Endothelial cell of umbilical vein (primary cell): ENCODE measurements at regions not wholly inside any gene's neighbourhood (a gene's known extent, or its start where the extent isn't known, plus 50 kb on each side); places are given as distances from the start of the nearest gene placed in this dataset.

ENCODE experiments used
- BruUV-seq: library from RNA; stranded (reverse); fragments of 400-500 nt; replicated peaks from 2 replicates; lab custom pipeline; 2021; lab: Mats Ljungman, UMichigan
- CTCF ChIA-PET: fragments of 300-600, 350-600 bp; sonication (Branson Sonifier 250); formaldehyde crosslinking; loops from one replicate; lab custom pipeline; 2021; ENCODE audit warnings: antibody characterized with exemption, inconsistent platforms; lab: Charles Lee
- POLR2A ChIA-PET: fragments of 300-600, 350-600 bp; sonication (Branson Sonifier 250); formaldehyde crosslinking; loops from one replicate; lab custom pipeline; 2021; ENCODE audit warnings: antibody characterized with exemption, inconsistent platforms; lab: Charles Lee
- DNase-seq: peaks from one replicate; pipeline ENCODE4 v3.0.0-alpha.2; 2011; ENCODE audit warnings: low read depth, low spot score
- FAIRE-seq: peaks from 2 replicates; lab custom pipeline; 2011; peaks lifted over from hg19 to GRCh38; lab: Jason Lieb, UNC
- H2AFZ ChIP-seq: 2 replicates; pipeline ENCODE4 v1.6.0; 2012; ENCODE audit warnings: low read depth, low read length, control low read depth, inconsistent platforms
- H3K27ac ChIP-seq: 2 replicates; pipeline ENCODE4 v1.5.1; 2011; ENCODE audit warnings: low read depth, mild to moderate bottlenecking, control low read depth, low read length, moderate library complexity; ENCODE audit not compliant: insufficient read depth
- H3K27me3 ChIP-seq, 2 experiments: 2 replicates each; pipeline versions ENCODE4 v1.6.0 to v1.6.1; 2011; ENCODE audit warnings: low read length in 2 of 2, mixed read lengths in 1 of 2; ENCODE audit not compliant: control insufficient read depth in 2 of 2, insufficient read depth in 2 of 2
- H3K36me3 ChIP-seq, 2 experiments: 2 replicates in 1 of 2; 3 replicates in 1 of 2; pipeline ENCODE4 v1.5.1; 2011; ENCODE audit warnings: low read length in 2 of 2, mild to moderate bottlenecking in 1 of 2, moderate library complexity in 1 of 2; ENCODE audit not compliant: control insufficient read depth in 2 of 2, insufficient read depth in 2 of 2; ENCODE audit errors: extremely low read depth in 1 of 2
- H3K4me1 ChIP-seq: 3 replicates; pipeline ENCODE4 v1.5.1; 2011; ENCODE audit warnings: mild to moderate bottlenecking, low read length; ENCODE audit not compliant: control insufficient read depth, insufficient read depth; ENCODE audit errors: extremely low read depth
- H3K4me2 ChIP-seq: 2 replicates; pipeline ENCODE4 v1.6.1; 2011; ENCODE audit warnings: low read length, control low read depth, mixed read lengths; ENCODE audit not compliant: insufficient read depth
- H3K4me3 ChIP-seq, 3 experiments: fragments of 200-600 bp in 1 of 3; sonication (generic), shearing (Covaris generic) in 1 of 3; replicated peaks in 1 of 3; 2 replicates each; pipeline ENCODE4 v1.5.1; 2011 to 2016; ENCODE audit warnings: control low read depth in 3 of 3, low read length in 3 of 3, mild to moderate bottlenecking in 2 of 3, inconsistent platforms in 1 of 3, low read depth in 1 of 3, moderate library complexity in 1 of 3; ENCODE audit not compliant: insufficient read depth in 1 of 3
- H3K79me2 ChIP-seq: 2 replicates; pipeline ENCODE4 v1.6.0; 2012; ENCODE audit warnings: low read length, inconsistent platforms; ENCODE audit not compliant: control insufficient read depth, insufficient read depth
- H3K9ac ChIP-seq: replicated peaks from 2 replicates; pipeline ENCODE3; 2011; ENCODE audit warnings: low read length, control low read depth; ENCODE audit not compliant: insufficient read depth; ENCODE audit errors: extremely low read depth
- H3K9me1 ChIP-seq: replicated peaks from 3 replicates; pipeline ENCODE4 v1.6.0; 2011; ENCODE audit warnings: mild to moderate bottlenecking, low read length; ENCODE audit not compliant: control insufficient read depth, insufficient read depth; ENCODE audit errors: extremely low read depth
- H3K9me3 ChIP-seq: replicated peaks from 2 replicates; pipeline ENCODE4 v1.5.1; 2012; ENCODE audit warnings: low read length, inconsistent platforms; ENCODE audit not compliant: control insufficient read depth, insufficient read depth
- H4K20me1 ChIP-seq: replicated peaks from 2 replicates; pipeline ENCODE3; 2011; ENCODE audit warnings: mild to moderate bottlenecking, low read length; ENCODE audit not compliant: control insufficient read depth, insufficient read depth; ENCODE audit errors: extremely low read depth
- CTCF ChIP-seq, 2 donors: IDR thresholded peaks; 1 replicate in 1 of 2; 2 replicates in 1 of 2; pipeline ENCODE4 v1.5.1; 2011; ENCODE audit warnings: low read length in 2 of 2, mild to moderate bottlenecking in 2 of 2, moderate library complexity in 2 of 2, control low read depth in 1 of 2, inconsistent platforms in 1 of 2, low read depth in 1 of 2; ENCODE audit not compliant: insufficient read depth in 1 of 2; ENCODE audit errors: extremely low read depth in 1 of 2
- EZH2 ChIP-seq: IDR thresholded peaks from 2 replicates; pipeline ENCODE4 v1.6.1; 2012; ENCODE audit warnings: borderline replicate concordance, low read depth, mild to moderate bottlenecking, moderate library complexity, low read length, inconsistent platforms; ENCODE audit not compliant: severe bottlenecking
- FOS ChIP-seq: IDR thresholded peaks from 2 replicates; pipeline ENCODE4 v1.6.1; 2011; ENCODE audit warnings: mild to moderate bottlenecking, low read length, moderate library complexity, borderline replicate concordance; ENCODE audit not compliant: insufficient read depth
- GATA2 ChIP-seq: IDR thresholded peaks from 2 replicates; pipeline ENCODE4 v1.7.0; 2011; ENCODE audit warnings: low read depth, mild to moderate bottlenecking, moderate library complexity, mixed read lengths, low read length; ENCODE audit not compliant: insufficient read length, insufficient read depth
- JUN ChIP-seq: IDR thresholded peaks from 2 replicates; pipeline ENCODE4 v1.6.1; 2011; ENCODE audit warnings: borderline replicate concordance, low read depth; ENCODE audit not compliant: insufficient read length, insufficient read depth
- MAX ChIP-seq: IDR thresholded peaks from 2 replicates; pipeline ENCODE4 v1.6.1; 2011; ENCODE audit not compliant: insufficient read depth, insufficient read length
- MYC ChIP-seq: IDR thresholded peaks from one replicate; pipeline ENCODE4 v1.6.1; 2011; ENCODE audit warnings: mild to moderate bottlenecking, low read depth, low read length
- POLR2A ChIP-seq: IDR thresholded peaks from 2 replicates; pipeline ENCODE4 v1.6.1; 2012; ENCODE audit warnings: low read depth, mild to moderate bottlenecking, control low read depth, low read length
- POLR2AphosphoS5 ChIP-seq: IDR thresholded peaks from 2 replicates; pipeline ENCODE4 v1.6.1; 2012; ENCODE audit warnings: low read depth, mild to moderate bottlenecking, control low read depth, low read length, moderate library complexity; ENCODE audit not compliant: insufficient read depth
- dilution Hi-C: fragments of 300-500 bp; cut with MboI; formaldehyde crosslinking; loops from one replicate; pipeline ENCODE4 v1.15.0; 2019; ENCODE audit warnings: low sequenced_read_pairs; ENCODE audit not compliant: extremely low pct_ligation_motif_present
- intact Hi-C: fragments of 100-400 bp; cut with micrococcal nuclease; formaldehyde crosslinking; loops from one replicate; pipeline ENCODE4 v1.10.0; 2022

- intact Hi-C loops = no loop called here
- FAIRE-seq = no peak
- no peaks in the 10 kb centered on the region for H3K79me2 ChIP-seq
- dilution Hi-C loops = no loop called here
- BruUV-seq = no TSS peak
- no peak for DNase-seq
- TF ChIP-seq EZH2 (no peak), POLR2AphosphoS5 (no peak), POLR2A (no peak), FOS (no peak), CTCF (IDR thresholded peaks at IDR 0.05; ENCODE audit: extremely low read depth in 1 of 2, insufficient read depth in 1 of 2, low read depth in 1 of 2, low read length in 2 of 2) (no peak)
- ChIA-PET CTCF (no interaction called here), POLR2A (no interaction called here)
- H4K20me1 ChIP-seq = no peaks in the 10 kb centered on the region
- H3K4me2 ChIP-seq = no peak overlapping the region
- no peak overlapping the region for H3K4me3 ChIP-seq
- H3K4me1 ChIP-seq = no peaks in the 10 kb centered on the region
- no peaks in the 10 kb centered on the region for H3K36me3 ChIP-seq
- no peaks in the 10 kb centered on the region for H3K9me1 ChIP-seq
- H3K9ac ChIP-seq = no peak overlapping the region
- H3K27me3 ChIP-seq = no peaks in the 10 kb centered on the region
- H3K9me3 ChIP-seq = peaks cover 3% of the 10 kb centered on the region
- no peak overlapping the region for H2AFZ ChIP-seq
- no peak overlapping the region for H3K27ac ChIP-seq
Observed at GRCh38 chr2:123015186-123015585, 1009.9 kb upstream of the CNTNAP5 start.

GRCh38 chr2:123035541-123035940 is 989.5 kb upstream of the CNTNAP5 start:
- ChIA-PET POLR2A (no interaction called here), CTCF (no interaction called here)
- FAIRE-seq (no peak), DNase-seq (no peak)
- H3K4me2 ChIP-seq = no peak overlapping the region
- no peaks in the 10 kb centered on the region for H3K79me2 ChIP-seq
- no peaks in the 10 kb centered on the region for H3K36me3 ChIP-seq
- H3K27me3 ChIP-seq = no peaks in the 10 kb centered on the region
- BruUV-seq = no TSS peak
- H3K27ac ChIP-seq = no peak overlapping the region
- no peak overlapping the region for H3K4me3 ChIP-seq
- H3K4me1 ChIP-seq = no peaks in the 10 kb centered on the region
- intact Hi-C loops (no loop called here), dilution Hi-C loops (no loop called here)
- no peak overlapping the region for H2AFZ ChIP-seq
- no peaks in the 10 kb centered on the region for H4K20me1 ChIP-seq
- peaks cover 3% of the 10 kb centered on the region for H3K9me3 ChIP-seq
- TF ChIP-seq POLR2AphosphoS5 (no peak), CTCF (IDR thresholded peaks at IDR 0.05; ENCODE audit: extremely low read depth in 1 of 2, insufficient read depth in 1 of 2, low read depth in 1 of 2, low read length in 2 of 2) (no peak), GATA2 (no peak), FOS (no peak), JUN (no peak), EZH2 (no peak), POLR2A (no peak), MYC (no peak), MAX (no peak)
- H3K9ac ChIP-seq = no peak overlapping the region
- no peaks in the 10 kb centered on the region for H3K9me1 ChIP-seq
